ENCODE measurements at regions not wholly inside any gene's neighbourhood (a gene's known extent, or its start where the extent isn't known, plus 50 kb on each side); places are given as distances from the start of the nearest gene placed in this dataset.

DNA sequence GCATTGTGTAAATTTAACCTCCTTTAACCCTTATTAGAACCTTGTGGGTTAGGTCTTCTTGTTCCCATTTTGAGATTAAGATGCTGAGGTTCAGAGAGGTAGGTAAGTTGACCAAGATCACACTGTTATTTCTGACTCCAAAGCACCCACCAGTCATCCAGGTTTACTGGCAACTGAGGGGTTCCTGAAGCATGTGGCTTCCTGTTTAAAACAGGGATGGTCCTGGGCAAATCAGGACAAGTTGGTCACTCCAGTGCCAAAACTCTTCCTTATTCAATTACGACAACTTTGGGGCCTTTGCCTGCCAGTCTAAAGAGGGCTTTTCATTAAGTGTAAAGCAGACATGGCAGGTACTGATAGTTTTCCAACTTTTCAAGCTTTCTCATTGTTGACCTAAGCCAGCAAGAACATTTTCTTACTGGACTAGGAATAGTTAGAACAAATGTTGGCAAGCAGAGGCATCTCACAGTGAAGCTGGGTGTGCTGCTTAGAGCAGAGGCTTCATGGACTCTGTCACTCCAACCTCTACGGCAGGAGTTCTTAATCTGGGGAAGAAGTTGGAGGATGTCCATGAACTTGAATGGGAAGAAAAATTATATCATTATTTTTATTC, 149.4 kb upstream of the ADAMTS9 start:
- no peak for TF ChIP-seq CTCF (conservative IDR thresholded peaks at IDR 0.05; ENCODE audit: low read depth, low read length)
- H3K4me3 ChIP-seq (ENCODE audit: low read length), result no peak overlapping the region
- DNase-seq (ENCODE audit: low read depth), result no peak

DNA sequence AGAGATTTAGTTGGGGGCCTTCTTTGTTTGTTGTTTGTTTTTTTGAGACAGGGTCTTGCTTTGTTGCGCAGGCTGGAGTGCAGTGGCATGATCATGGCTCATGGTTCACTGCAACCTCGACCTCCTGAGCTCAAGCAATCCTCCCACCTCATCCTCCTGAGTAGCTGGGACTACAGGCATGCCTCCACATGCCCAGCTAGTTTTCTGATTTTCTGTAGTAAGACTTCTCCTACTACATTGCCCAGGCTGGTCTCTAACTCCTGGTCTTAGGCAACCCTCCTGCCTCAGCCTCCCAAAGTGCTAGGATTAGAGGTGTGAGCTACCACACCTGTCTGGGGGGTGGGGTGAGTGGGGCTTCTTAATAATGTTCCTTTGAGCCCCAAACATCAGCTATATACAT, 148.3 kb upstream of the ADAMTS9 start:
- TF ChIP-seq CTCF (conservative IDR thresholded peaks at IDR 0.05; ENCODE audit: low read depth, low read length), result no peak
- no peak for DNase-seq (ENCODE audit: low read depth)
- H3K4me3 ChIP-seq (ENCODE audit: low read length), result no peak overlapping the region

DNA sequence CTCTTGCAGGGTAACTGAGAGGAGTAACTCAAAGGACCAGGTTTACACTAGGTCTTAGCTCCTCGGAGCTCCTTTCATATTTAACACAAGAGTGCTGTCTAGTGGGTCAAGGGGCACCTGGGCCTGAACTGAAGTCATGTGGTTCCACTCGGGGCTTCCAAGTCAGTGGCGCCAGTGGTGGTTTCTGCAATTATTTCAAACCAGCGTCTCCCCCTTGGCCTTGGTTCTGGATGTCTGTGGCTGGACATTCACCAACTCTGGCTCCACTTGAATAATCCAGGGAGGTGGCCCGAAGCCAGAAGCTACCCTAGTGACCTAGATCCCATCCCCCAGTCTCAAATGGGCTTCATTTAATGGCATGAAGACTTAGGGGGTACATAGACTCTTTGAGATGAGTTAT, 144.3 kb upstream of the ADAMTS9 start:
- TF ChIP-seq CTCF (conservative IDR thresholded peaks at IDR 0.05; ENCODE audit: low read depth, low read length), result no peak
- no peak for DNase-seq (ENCODE audit: low read depth)
- H3K4me3 ChIP-seq (ENCODE audit: low read length), result no peak overlapping the region

DNA sequence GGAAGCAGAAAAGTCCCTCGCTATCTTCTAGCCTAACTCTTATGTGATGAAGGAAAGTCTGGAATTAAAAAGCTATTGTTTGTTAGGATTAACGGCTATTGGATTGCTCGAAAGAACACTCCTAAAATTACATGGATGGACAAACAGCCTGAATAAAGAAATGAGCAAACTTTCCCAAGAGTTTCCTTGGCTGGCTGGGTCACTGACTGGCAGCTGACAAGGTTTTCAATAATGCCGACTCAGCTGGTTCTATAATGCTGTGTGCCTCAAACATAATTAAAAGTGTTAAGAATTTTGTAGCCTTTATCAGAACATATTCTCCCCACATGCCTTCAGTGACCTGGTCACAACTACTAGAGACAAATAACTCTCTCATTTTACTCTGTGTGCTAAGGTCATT, 142.9 kb upstream of the ADAMTS9 start:
- DNase-seq (ENCODE audit: low read depth), result no peak
- no peak overlapping the region for H3K4me3 ChIP-seq (ENCODE audit: low read length)
- TF ChIP-seq CTCF (conservative IDR thresholded peaks at IDR 0.05; ENCODE audit: low read depth, low read length), result no peak

DNA sequence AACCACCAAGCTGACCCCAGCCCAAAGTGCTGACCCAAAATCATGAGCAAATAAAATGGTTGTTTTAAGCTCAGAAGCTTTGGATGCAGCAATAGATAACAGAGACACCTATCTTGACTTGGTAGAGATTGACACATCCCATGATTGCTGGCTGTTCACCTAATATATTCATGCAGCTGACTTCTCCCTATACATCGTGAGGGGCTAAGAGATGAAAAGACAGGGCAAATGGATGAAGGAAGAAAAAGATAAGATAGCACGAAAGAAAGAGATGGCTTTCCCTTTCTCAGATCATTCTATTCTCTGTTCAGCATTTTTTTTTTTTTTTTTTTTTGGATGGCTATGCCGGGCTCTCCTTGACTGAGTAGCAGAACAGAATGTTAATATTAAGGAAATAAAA, 141.5 kb upstream of the ADAMTS9 start:
- TF ChIP-seq CTCF (conservative IDR thresholded peaks at IDR 0.05; ENCODE audit: low read depth, low read length), result no peak
- DNase-seq (ENCODE audit: low read depth), result no peak
- H3K4me3 ChIP-seq (ENCODE audit: low read length), result no peak overlapping the region

GRCh38 chr3:64828276-64828675, 140.5 kb upstream of the ADAMTS9 start:
- no peak overlapping the region for H3K4me3 ChIP-seq (ENCODE audit: low read length)
- no peak for DNase-seq (ENCODE audit: low read depth)
- TF ChIP-seq CTCF (conservative IDR thresholded peaks at IDR 0.05; ENCODE audit: low read depth, low read length), result no peak

DNA sequence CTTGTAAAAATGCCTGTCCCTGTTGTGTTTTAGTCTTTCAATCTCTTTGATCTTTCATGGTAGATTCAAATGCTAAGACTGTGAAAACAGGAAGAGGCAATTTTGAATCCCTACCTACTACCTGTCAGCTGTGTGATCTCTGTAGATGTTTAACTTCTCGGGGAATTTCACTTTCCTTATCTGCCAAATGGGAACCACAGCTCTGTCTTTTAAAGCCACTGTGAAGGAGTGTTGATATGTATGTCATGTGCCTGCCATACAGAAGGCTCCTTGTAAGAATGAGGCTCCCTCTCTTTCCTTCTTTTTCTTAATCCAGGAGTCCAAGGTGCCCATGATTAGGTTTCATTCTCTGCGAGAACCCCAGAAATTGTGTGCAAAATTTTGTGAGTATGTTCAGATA, 139.6 kb upstream of the ADAMTS9 start:
- no peak overlapping the region for H3K4me3 ChIP-seq (ENCODE audit: low read length)
- no peak for DNase-seq (ENCODE audit: low read depth)
- TF ChIP-seq CTCF (conservative IDR thresholded peaks at IDR 0.05; ENCODE audit: low read depth, low read length), result no peak
